Spinal cord (tissue), 9 donors: ENCODE measurements at regions not wholly inside any gene's neighbourhood (a gene's known extent, or its start where the extent isn't known, plus 50 kb on each side); places are given as distances from the start of the nearest gene placed in this dataset.

Experiments used
- DNase-seq, 6 donors: peaks; one replicate each; pipeline versions ENCODE4 v3.0.0 to v3.0.0-alpha.2; 2013 to 2015; ENCODE audit warnings: low spot score in 6 of 6, low read depth in 4 of 6
- H3K27ac ChIP-seq: one replicate; pipeline ENCODE4 v1.5.1; 2013; ENCODE audit warnings: low read depth, low read length, control low read depth
- H3K27me3 ChIP-seq: one replicate; pipeline ENCODE4 v1.6.1; 2013; ENCODE audit warnings: low read length; ENCODE audit not compliant: control insufficient read depth, insufficient read depth
- H3K36me3 ChIP-seq: one replicate; pipeline ENCODE4 v1.6.1; 2013; ENCODE audit warnings: low read length; ENCODE audit not compliant: control insufficient read depth, insufficient read depth
- H3K4me1 ChIP-seq: one replicate; pipeline ENCODE4 v1.6.1; 2013; ENCODE audit warnings: low read length; ENCODE audit not compliant: control insufficient read depth, insufficient read depth
- H3K4me3 ChIP-seq: one replicate; pipeline ENCODE4 v1.5.1; 2013; ENCODE audit warnings: low read depth, low read length, control low read depth
- H3K9me3 ChIP-seq: one replicate; pipeline ENCODE4 v1.6.1; 2013; ENCODE audit warnings: low read length; ENCODE audit not compliant: control insufficient read depth, insufficient read depth
- WGBS: methylation state at CpG from one replicate; pipeline ENCODE4 v1.1.5; 2013; ENCODE audit warnings: missing lambda C conversion rate; ENCODE audit not compliant: insufficient coverage; 5-methylcytosine and 5-hydroxymethylcytosine counted together
- donor health status: healthy.

DNA sequence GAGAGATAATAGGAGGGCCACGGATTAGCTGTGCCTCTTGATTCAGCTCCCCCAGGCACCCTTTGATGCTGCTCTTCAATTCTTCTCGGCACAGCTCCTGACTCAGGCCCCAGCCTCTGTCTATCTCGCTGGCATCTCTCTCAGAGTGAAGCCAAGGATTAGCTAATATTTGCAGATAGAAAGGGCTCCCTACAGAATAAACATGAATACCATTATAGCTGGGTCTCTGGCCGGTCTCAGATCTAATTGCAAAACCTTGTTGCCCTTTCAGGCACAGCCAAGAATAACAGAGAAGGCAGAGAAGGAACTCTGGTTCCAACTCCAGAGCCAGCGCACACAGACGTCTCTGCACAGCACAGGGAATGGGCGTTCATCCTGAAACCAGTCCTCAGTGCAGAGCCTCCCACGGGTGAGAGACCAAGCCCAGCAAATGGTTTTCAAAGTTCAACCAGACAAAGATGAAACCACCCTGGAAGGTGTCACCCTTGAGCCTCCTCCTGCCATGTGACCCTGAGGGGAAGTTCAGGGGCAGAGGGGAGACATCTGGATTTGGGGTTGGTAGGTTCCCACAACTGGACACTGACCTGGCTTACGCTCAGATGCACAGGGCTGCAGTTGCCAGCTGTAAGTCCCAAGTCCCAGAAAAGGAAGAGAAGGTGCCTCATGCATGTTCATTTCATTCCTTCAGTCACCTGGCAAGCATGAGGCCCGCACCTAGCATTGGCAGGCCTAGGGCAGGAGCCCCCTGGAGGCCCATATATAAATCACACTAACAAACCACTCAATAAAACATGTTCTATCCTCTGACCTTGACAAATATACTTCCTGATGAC, 394.0 kb downstream of the NPHP4 start:
- Histone ChIP-seq H3K4me1 (peaks cover 9% of the 10 kb centered on the region), H3K27me3 (no peaks in the 10 kb centered on the region), H3K9me3 (no peaks in the 10 kb centered on the region), H3K36me3 (no peaks in the 10 kb centered on the region), H3K4me3 (no peak overlapping the region), H3K27ac (no peak overlapping the region)
- DNase-seq: peak in 2 of 6 donors; percentile 37 to 54
- 61% methylated on average over 10 of the region's 10 CpGs for WGBS

DNA sequence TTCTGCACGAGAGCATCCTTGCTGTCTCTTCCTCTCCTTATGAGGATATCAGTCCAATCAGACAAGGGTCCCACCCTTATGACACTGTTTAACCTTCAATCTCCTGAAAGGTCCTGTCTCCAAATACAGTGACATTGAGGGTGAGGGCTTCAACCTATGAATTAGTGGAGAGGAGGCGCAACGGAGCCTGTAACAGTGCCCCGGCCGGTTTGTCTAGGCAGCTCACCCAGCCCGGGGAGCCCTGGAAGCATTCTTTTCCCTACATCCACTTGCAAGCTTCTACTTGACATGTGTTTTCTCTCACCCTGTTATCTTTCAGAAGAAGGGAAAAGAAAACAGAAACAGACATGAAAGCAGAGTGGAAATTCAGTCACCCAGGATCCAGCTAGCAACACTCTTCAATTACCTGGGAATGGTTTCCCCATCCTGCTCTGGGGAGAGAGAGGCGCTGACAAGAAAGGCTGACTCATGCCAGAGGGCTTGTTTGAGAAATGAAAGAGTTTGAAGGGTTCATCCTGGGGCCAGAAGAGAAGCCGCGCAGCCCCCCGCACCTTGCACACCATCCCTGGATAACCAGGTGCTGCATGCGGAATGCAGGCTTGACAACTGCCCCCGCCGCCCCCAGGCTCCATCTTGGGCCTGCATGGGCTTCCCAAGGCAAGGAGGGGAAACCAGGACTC, 394.9 kb downstream of the NPHP4 start:
- DNase-seq: peak in 1 of 6 donors; percentile 26
- 89% methylated on average over 6 of the region's 13 CpGs for WGBS

DNA sequence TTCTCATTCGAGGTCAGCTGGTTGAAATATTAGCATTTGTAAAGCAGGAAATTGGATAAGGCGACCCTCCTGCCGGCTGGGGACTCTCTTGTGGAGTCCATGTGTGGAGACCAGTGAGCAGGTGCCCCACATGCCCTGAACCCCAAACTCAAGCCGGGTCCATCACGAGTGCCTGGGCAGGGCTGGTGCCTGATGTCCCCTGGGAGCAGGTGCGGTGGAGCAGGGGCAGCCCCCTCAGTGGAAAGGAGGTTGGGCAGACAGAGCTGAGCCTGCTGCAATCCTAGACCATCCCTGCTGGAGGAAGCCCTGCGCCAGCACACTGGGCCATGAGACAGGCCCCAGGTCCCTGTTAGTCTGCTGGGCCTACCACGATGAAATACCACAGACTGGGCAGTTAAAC, 395.6 kb downstream of the NPHP4 start:
- WGBS: 86% methylated on average over 7 of the region's 8 CpGs
- no peak for DNase-seq

More for the DNA sequence above, 394.9 kb downstream of the NPHP4 start:
- Histone ChIP-seq H3K4me1 (peaks cover 9% of the 10 kb centered on the region), H3K36me3 (no peaks in the 10 kb centered on the region), H3K9me3 (no peaks in the 10 kb centered on the region), H3K27me3 (no peaks in the 10 kb centered on the region), H3K4me3 (no peak overlapping the region), H3K27ac (no peak overlapping the region)

DNA sequence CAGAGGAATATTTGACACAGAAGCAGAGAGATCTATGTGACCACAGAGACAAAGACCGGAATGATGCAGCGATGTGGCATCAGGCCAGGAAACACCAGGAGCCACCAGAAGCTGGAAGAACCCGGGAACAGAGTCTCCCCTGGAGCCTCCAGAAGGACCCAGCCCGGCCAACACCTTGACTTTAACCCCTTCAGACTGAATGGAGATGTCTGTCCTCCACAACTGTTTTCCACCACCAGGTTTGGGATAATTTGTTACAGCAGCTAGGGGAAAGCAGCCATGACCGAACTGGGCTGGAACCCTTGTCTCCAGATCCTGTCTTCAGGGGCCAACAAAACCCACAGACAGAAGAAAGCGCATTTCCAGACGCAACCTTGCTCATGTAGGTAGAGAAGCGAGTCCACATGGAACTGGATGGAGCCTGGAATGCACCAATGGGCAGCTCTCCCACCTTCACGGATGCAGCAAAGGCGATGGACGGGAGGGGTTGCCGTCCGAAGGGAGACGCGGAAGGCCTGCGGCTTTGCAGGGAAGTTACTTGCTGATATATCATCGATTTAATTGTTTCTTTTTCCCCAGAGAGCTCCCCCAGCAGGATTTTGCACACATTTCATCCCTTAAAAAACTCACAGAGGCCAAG, 396.6 kb downstream of the NPHP4 start:
- no peak overlapping the region for H3K27ac ChIP-seq
- H3K27me3 ChIP-seq: no peaks in the 10 kb centered on the region
- H3K9me3 ChIP-seq: no peaks in the 10 kb centered on the region
- peaks cover 9% of the 10 kb centered on the region for H3K4me1 ChIP-seq
- H3K4me3 ChIP-seq: no peak overlapping the region
- H3K36me3 ChIP-seq: no peaks in the 10 kb centered on the region
- WGBS: 93% methylated on average over 15 of the region's 17 CpGs
- DNase-seq: no peak

More for the DNA sequence above, 395.6 kb downstream of the NPHP4 start:
- peaks cover 9% of the 10 kb centered on the region for H3K4me1 ChIP-seq
- H3K9me3 ChIP-seq: no peaks in the 10 kb centered on the region
- H3K36me3 ChIP-seq: no peaks in the 10 kb centered on the region
- no peak overlapping the region for H3K27ac ChIP-seq
- H3K27me3 ChIP-seq: no peaks in the 10 kb centered on the region
- H3K4me3 ChIP-seq: no peak overlapping the region

DNA sequence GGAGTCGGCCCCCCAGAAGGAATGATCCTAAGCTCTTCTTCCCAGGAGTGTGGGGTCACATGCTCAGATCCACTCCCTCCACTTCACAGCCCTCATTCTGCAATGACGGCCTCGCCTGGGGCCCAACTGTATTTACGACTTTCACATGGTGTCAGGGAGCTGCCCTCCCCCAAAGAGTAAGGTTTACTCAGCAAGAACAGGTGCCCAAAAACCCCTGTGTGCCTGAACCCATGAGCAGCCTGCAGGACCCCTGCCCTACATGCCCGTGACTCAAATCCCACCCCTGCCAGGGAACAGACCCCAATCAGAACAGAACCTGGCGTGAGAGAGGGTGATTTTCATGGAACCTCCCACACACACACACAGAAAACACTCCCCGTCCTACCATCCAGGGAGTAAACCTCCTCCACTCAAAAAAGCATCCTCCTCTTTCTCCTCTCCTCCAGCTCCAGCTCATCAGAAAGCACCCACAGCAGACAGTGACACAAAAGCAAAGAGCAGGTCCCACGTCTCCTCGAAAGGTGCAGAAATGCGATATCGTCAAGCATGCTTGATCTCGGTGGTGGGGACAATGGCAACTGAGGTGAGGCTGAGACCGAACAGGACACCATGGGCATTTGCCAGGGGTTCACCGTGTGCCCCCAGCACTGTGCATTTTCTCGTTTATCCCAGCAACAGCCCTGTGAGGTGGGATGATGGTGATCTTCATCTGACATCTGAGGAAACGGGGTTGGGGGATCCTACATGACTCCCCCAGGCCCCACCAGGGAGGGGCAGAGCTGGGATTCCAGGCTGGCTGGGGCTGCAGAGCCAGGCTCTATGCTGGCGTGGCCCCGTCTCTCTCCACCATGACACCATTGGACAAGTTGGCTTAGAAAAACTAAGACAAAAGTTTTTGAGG, 397.9 kb downstream of the NPHP4 start:
- H3K27ac ChIP-seq: no peak overlapping the region
- DNase-seq: no peak
- H3K36me3 ChIP-seq: no peaks in the 10 kb centered on the region
- H3K9me3 ChIP-seq: no peaks in the 10 kb centered on the region
- H3K4me1 ChIP-seq: peaks cover 9% of the 10 kb centered on the region
- no peaks in the 10 kb centered on the region for H3K27me3 ChIP-seq
- WGBS: 88% methylated on average over 18 of the region's 18 CpGs
- no peak overlapping the region for H3K4me3 ChIP-seq

DNA sequence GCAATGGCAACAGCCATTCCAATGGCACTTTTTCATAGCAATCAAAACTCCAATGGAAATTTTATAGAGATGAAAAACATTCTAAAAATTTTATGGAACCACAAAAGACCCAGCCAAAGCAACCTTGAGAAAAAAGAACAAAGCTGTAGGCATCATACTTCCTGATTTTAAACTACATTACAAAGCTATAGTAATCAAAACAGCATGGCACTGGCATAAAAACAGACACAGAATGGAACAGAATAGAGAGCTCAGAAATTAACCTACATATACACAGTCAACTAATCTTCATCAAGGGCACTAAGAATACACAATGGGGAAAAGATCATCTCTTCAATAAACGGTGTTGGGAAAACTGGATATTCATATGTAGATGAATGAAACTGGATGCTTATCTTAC, 401.5 kb downstream of the NPHP4 start:
- no peak overlapping the region for H3K4me3 ChIP-seq
- no peak overlapping the region for H3K27ac ChIP-seq
- no peaks in the 10 kb centered on the region for H3K36me3 ChIP-seq
- H3K27me3 ChIP-seq: no peaks in the 10 kb centered on the region
- H3K4me1 ChIP-seq: no peaks in the 10 kb centered on the region
- no CpG with 5 or more reads among the region's 1 CpG for WGBS
- H3K9me3 ChIP-seq: no peaks in the 10 kb centered on the region
- no peak for DNase-seq

DNA sequence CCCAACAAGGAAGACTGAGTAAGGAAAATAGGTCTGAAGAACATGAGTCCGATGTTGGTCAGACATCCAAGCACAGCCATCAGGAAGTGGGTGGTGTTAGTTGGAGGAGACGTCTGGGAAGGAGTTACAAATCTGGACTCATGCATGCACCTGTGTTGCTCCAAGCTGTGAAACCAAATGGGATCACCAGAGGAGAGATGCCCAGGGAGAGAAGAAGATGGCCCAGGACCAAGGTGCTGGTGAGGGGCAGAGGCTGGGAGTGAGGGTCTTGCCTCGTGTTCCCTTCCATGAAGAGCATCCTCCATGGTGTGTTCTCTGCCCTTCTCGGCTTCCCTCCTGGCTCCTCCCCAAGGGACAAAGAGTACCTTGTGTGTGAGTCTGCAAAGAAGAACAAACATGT, 405.6 kb downstream of the NPHP4 start:
- no peak overlapping the region for H3K4me3 ChIP-seq
- no peak overlapping the region for H3K27ac ChIP-seq
- DNase-seq: no peak
- no peaks in the 10 kb centered on the region for H3K4me1 ChIP-seq
- H3K9me3 ChIP-seq: no peaks in the 10 kb centered on the region
- no peaks in the 10 kb centered on the region for H3K27me3 ChIP-seq
- WGBS: 96% methylated on average over 2 of the region's 4 CpGs
- no peaks in the 10 kb centered on the region for H3K36me3 ChIP-seq

DNA sequence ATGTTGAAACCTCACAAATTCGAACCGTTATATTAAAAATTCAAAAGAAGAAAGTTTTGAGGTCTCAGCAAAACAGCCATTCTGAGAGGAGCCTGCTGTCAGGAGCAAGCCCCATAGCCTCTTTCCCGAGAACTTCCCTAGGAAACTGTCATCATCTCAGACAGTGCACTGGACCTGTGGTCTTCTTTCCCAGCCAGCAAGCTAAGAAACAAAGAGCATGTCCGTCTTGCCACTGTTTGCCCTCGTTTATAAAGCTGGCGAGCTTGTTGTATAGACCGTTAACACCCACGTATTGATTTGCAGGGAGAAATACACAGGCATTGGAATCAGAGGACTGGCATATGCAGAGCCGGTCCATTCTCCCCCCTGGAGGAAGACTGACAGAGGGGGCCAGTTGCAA, 407.0 kb downstream of the NPHP4 start:
- no peak overlapping the region for H3K27ac ChIP-seq
- no peaks in the 10 kb centered on the region for H3K4me1 ChIP-seq
- H3K36me3 ChIP-seq: no peaks in the 10 kb centered on the region
- no peak for DNase-seq
- 82% methylated on average over 9 of the region's 9 CpGs for WGBS
- H3K4me3 ChIP-seq: no peak overlapping the region
- H3K27me3 ChIP-seq: no peaks in the 10 kb centered on the region
- no peaks in the 10 kb centered on the region for H3K9me3 ChIP-seq

DNA sequence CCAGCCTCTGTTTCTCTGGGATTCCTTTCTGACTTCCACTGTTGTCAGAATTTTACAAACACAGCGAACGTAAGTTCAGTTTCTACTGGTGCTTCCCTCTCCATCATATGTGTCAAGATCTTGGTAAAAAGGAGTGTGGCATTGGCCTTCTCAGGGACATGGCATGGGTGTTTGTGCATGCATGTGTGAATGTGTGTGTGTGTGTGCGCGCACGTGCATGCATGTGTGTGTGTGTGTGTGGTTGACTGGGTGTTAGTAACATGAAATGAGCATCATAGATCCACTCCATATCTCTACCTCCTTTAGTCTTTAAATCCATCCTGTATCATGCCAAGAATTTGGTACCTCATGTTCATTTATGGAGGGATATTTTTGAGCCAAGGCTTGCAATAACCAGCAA, 411.3 kb downstream of the NPHP4 start:
- Histone ChIP-seq H3K36me3 (no peaks in the 10 kb centered on the region), H3K27ac (no peak overlapping the region), H3K9me3 (no peaks in the 10 kb centered on the region), H3K27me3 (no peaks in the 10 kb centered on the region), H3K4me1 (no peaks in the 10 kb centered on the region), H3K4me3 (no peak overlapping the region)
- 92% methylated on average over 2 of the region's 5 CpGs for WGBS
- DNase-seq: no peak
